ENCODE measurements at regions not wholly inside any gene's neighbourhood (a gene's known extent, or its start where the extent isn't known, plus 50 kb on each side); places are given as distances from the start of the nearest gene placed in this dataset.
"Not testable (repeated sequence)": the region's sequence is repeated elsewhere in the genome, so short reads cannot be mapped to it uniquely, and the experiment has no call there.

- H3K79me1 ChIP-seq (ENCODE audit: low read length); H3K18ac ChIP-seq (ENCODE audit: low read length); H4K8ac ChIP-seq (ENCODE audit: low read depth, low read length); H2AK5ac ChIP-seq (ENCODE audit: low read length); H3K4me1 ChIP-seq (ENCODE audit: control insufficient read depth in 1 of 2, insufficient read depth in 2 of 2, low read length in 2 of 2); H3K4ac ChIP-seq (ENCODE audit: low read depth, low read length); H2BK12ac ChIP-seq (ENCODE audit: low read length); H3K9me3 ChIP-seq (ENCODE audit: insufficient read depth, low read depth, low read length); H3K4me3 ChIP-seq (ENCODE audit: low read depth, low read length); H3K36me3 ChIP-seq (ENCODE audit: control insufficient read depth in 1 of 2, insufficient read depth in 2 of 2, low read length in 2 of 2); H2AFZ ChIP-seq (ENCODE audit: insufficient read depth, low read length, poor library complexity); H3K9ac ChIP-seq (ENCODE audit: low read length); H2BK5ac ChIP-seq (ENCODE audit: low read depth, low read length, poor library complexity); H4K91ac ChIP-seq (ENCODE audit: low read depth, low read length); H3K27me3 ChIP-seq (ENCODE audit: insufficient read depth, low read length); H3K27ac ChIP-seq (ENCODE audit: low read depth, low read length); H4K12ac ChIP-seq (ENCODE audit: low read depth, low read length); H3K79me2 ChIP-seq (ENCODE audit: control insufficient read depth, insufficient read depth, low read length, poor library complexity); H2BK120ac ChIP-seq (ENCODE audit: insufficient read depth, low read length, poor library complexity); H3K14ac ChIP-seq (ENCODE audit: low read length); H3K23ac ChIP-seq (ENCODE audit: low read length): not testable (repeated sequence)
- DNase-seq = peak in 1 of 2 donors; percentile 11
- WGBS (ENCODE audit: extremely low coverage, insufficient coverage, insufficient read length) = no CpG with 5 or more reads among the region's 21 CpGs
- peak overlapping the region; percentile 64 for H3K4me2 ChIP-seq (ENCODE audit: low read length)
Observed at GRCh38 chr1:121097867-121098215, 86.3 kb downstream of the FAM72B start.

GRCh38 chr1:121109025-121109424, 75.1 kb downstream of the FAM72B start:
- H4K8ac ChIP-seq (ENCODE audit: low read depth, low read length); H3K4me1 ChIP-seq (ENCODE audit: control insufficient read depth in 1 of 2, insufficient read depth in 2 of 2, low read length in 2 of 2); H3K79me1 ChIP-seq (ENCODE audit: low read length); H3K4me2 ChIP-seq (ENCODE audit: low read length); H3K36me3 ChIP-seq (ENCODE audit: control insufficient read depth in 1 of 2, insufficient read depth in 2 of 2, low read length in 2 of 2); H2AFZ ChIP-seq (ENCODE audit: insufficient read depth, low read length, poor library complexity); H2BK5ac ChIP-seq (ENCODE audit: low read depth, low read length, poor library complexity); H3K14ac ChIP-seq (ENCODE audit: low read length); H3K23ac ChIP-seq (ENCODE audit: low read length); H2BK120ac ChIP-seq (ENCODE audit: insufficient read depth, low read length, poor library complexity); H3K79me2 ChIP-seq (ENCODE audit: control insufficient read depth, insufficient read depth, low read length, poor library complexity); DNase-seq; H3K9me3 ChIP-seq (ENCODE audit: insufficient read depth, low read depth, low read length); H3K27ac ChIP-seq (ENCODE audit: low read depth, low read length); H3K9ac ChIP-seq (ENCODE audit: low read length); H3K4ac ChIP-seq (ENCODE audit: low read depth, low read length); H3K4me3 ChIP-seq (ENCODE audit: low read depth, low read length); H3K27me3 ChIP-seq (ENCODE audit: insufficient read depth, low read length); H4K91ac ChIP-seq (ENCODE audit: low read depth, low read length); H2AK5ac ChIP-seq (ENCODE audit: low read length); H4K12ac ChIP-seq (ENCODE audit: low read depth, low read length); H3K18ac ChIP-seq (ENCODE audit: low read length); H2BK12ac ChIP-seq (ENCODE audit: low read length): not testable (repeated sequence)
- WGBS (ENCODE audit: extremely low coverage, insufficient coverage, insufficient read length) = no CpG with 5 or more reads among the region's 1 CpG

- H3K4ac ChIP-seq (ENCODE audit: low read depth, low read length); H3K9ac ChIP-seq (ENCODE audit: low read length); H3K14ac ChIP-seq (ENCODE audit: low read length); H3K4me1 ChIP-seq (ENCODE audit: control insufficient read depth in 1 of 2, insufficient read depth in 2 of 2, low read length in 2 of 2); H3K79me2 ChIP-seq (ENCODE audit: control insufficient read depth, insufficient read depth, low read length, poor library complexity); H2AFZ ChIP-seq (ENCODE audit: insufficient read depth, low read length, poor library complexity); H3K27me3 ChIP-seq (ENCODE audit: insufficient read depth, low read length); H2AK5ac ChIP-seq (ENCODE audit: low read length); H4K91ac ChIP-seq (ENCODE audit: low read depth, low read length); H3K4me3 ChIP-seq (ENCODE audit: low read depth, low read length); H4K12ac ChIP-seq (ENCODE audit: low read depth, low read length); H3K79me1 ChIP-seq (ENCODE audit: low read length); H3K36me3 ChIP-seq (ENCODE audit: control insufficient read depth in 1 of 2, insufficient read depth in 2 of 2, low read length in 2 of 2); H3K27ac ChIP-seq (ENCODE audit: low read depth, low read length); H3K23ac ChIP-seq (ENCODE audit: low read length); H3K18ac ChIP-seq (ENCODE audit: low read length); H2BK5ac ChIP-seq (ENCODE audit: low read depth, low read length, poor library complexity); H2BK120ac ChIP-seq (ENCODE audit: insufficient read depth, low read length, poor library complexity); H3K9me3 ChIP-seq (ENCODE audit: insufficient read depth, low read depth, low read length); H4K8ac ChIP-seq (ENCODE audit: low read depth, low read length); H3K4me2 ChIP-seq (ENCODE audit: low read length); H2BK12ac ChIP-seq (ENCODE audit: low read length): not testable (repeated sequence)
- WGBS (ENCODE audit: extremely low coverage, insufficient coverage, insufficient read length) = no CpG with 5 or more reads among the region's 44 CpGs
- peak in 1 of 2 donors; percentile 10 for DNase-seq
Observed at GRCh38 chr1:121116522-121117297, 67.4 kb downstream of the FAM72B start.

- not testable (repeated sequence) for H3K79me1 ChIP-seq (ENCODE audit: low read length); H3K9me3 ChIP-seq (ENCODE audit: insufficient read depth, low read depth, low read length); H3K36me3 ChIP-seq (ENCODE audit: control insufficient read depth in 1 of 2, insufficient read depth in 2 of 2, low read length in 2 of 2); H4K12ac ChIP-seq (ENCODE audit: low read depth, low read length); H3K4me1 ChIP-seq (ENCODE audit: control insufficient read depth in 1 of 2, insufficient read depth in 2 of 2, low read length in 2 of 2); H2BK120ac ChIP-seq (ENCODE audit: insufficient read depth, low read length, poor library complexity); H3K4me2 ChIP-seq (ENCODE audit: low read length); H4K91ac ChIP-seq (ENCODE audit: low read depth, low read length); H2AK5ac ChIP-seq (ENCODE audit: low read length); DNase-seq; H2AFZ ChIP-seq (ENCODE audit: insufficient read depth, low read length, poor library complexity); H2BK12ac ChIP-seq (ENCODE audit: low read length); H3K79me2 ChIP-seq (ENCODE audit: control insufficient read depth, insufficient read depth, low read length, poor library complexity); H3K14ac ChIP-seq (ENCODE audit: low read length); H3K18ac ChIP-seq (ENCODE audit: low read length); H3K27me3 ChIP-seq (ENCODE audit: insufficient read depth, low read length); H3K9ac ChIP-seq (ENCODE audit: low read length); H3K4me3 ChIP-seq (ENCODE audit: low read depth, low read length); H2BK5ac ChIP-seq (ENCODE audit: low read depth, low read length, poor library complexity); H3K23ac ChIP-seq (ENCODE audit: low read length); H3K4ac ChIP-seq (ENCODE audit: low read depth, low read length); H3K27ac ChIP-seq (ENCODE audit: low read depth, low read length); H4K8ac ChIP-seq (ENCODE audit: low read depth, low read length)
- WGBS (ENCODE audit: extremely low coverage, insufficient coverage, insufficient read length) = no CpG with 5 or more reads among the region's 10 CpGs
Observed at GRCh38 chr1:121117298-121117611, 66.9 kb downstream of the FAM72B start.
